HG03442 (cell line): ENCODE measurements at regions not wholly inside any gene's neighbourhood (a gene's known extent, or its start where the extent isn't known, plus 50 kb on each side); places are given as distances from the start of the nearest gene placed in this dataset.

Experiments used
- ATAC-seq: cut with Tn5 transposase; IDR thresholded peaks from one replicate; pipeline ENCODE4 v1.9.1; 2021; ENCODE audit warnings: mild to moderate bottlenecking, moderate library complexity; ENCODE audit not compliant: unreplicated experiment

- no peak for ATAC-seq
Observed at GRCh38 chrX:39519030-39519488, 578.7 kb downstream of the BCOR start.

GRCh38 chrX:39519566-39520301 is 578.0 kb downstream of the BCOR start:
- no peak for ATAC-seq

GRCh38 chrX:39525758-39526157 is 572.0 kb downstream of the BCOR start:
- ATAC-seq = no peak

- ATAC-seq = no peak
Observed at GRCh38 chrX:39527025-39527424, 570.7 kb downstream of the BCOR start.

- no peak for ATAC-seq
Observed at GRCh38 chrX:39528161-39528916, 569.4 kb downstream of the BCOR start.

GRCh38 chrX:39532761-39533160 is 565.0 kb downstream of the BCOR start:
- ATAC-seq = no peak

- no peak for ATAC-seq
Observed at GRCh38 chrX:39534949-39535348, 562.8 kb downstream of the BCOR start.

- no peak for ATAC-seq
Observed at GRCh38 chrX:39536211-39536610, 561.5 kb downstream of the BCOR start.

- no peak for ATAC-seq
Observed at GRCh38 chrX:39541881-39542280, 555.9 kb downstream of the BCOR start.

- no peak for ATAC-seq
Observed at GRCh38 chrX:39542316-39542715, 555.4 kb downstream of the BCOR start.

GRCh38 chrX:39550795-39551361 is 546.9 kb downstream of the BCOR start:
- ATAC-seq = no peak

GRCh38 chrX:39551762-39552161 is 546.0 kb downstream of the BCOR start:
- ATAC-seq = no peak

GRCh38 chrX:39555431-39555830 is 542.3 kb downstream of the BCOR start:
- no peak for ATAC-seq

GRCh38 chrX:39556056-39556455 is 541.7 kb downstream of the BCOR start:
- ATAC-seq = no peak

GRCh38 chrX:39559229-39559628 is 538.5 kb downstream of the BCOR start:
- ATAC-seq = no peak

GRCh38 chrX:39560271-39560670 is 537.5 kb downstream of the BCOR start:
- no peak for ATAC-seq

GRCh38 chrX:39563178-39563577 is 534.6 kb downstream of the BCOR start:
- ATAC-seq = no peak

- no peak for ATAC-seq
Observed at GRCh38 chrX:39564751-39565150, 533.0 kb downstream of the BCOR start.

- ATAC-seq = no peak
Observed at GRCh38 chrX:39574178-39574577, 523.6 kb downstream of the BCOR start.

GRCh38 chrX:39576041-39576872 is 521.5 kb downstream of the BCOR start:
- ATAC-seq = no peak
